Fibroblast of skin of left quadriceps (primary cell): ENCODE measurements at regions not wholly inside any gene's neighbourhood (a gene's known extent, or its start where the extent isn't known, plus 50 kb on each side); places are given as distances from the start of the nearest gene placed in this dataset.
"Not testable (repeated sequence)": the region's sequence is repeated elsewhere in the genome, so short reads cannot be mapped to it uniquely, and the experiment has no call there.

ENCODE experiments used
- DNase-seq, 2 experiments: peaks; one replicate each; pipeline ENCODE4 v3.0.0-alpha.2; 2013; ENCODE audit warnings: low read depth in 2 of 2

GRCh38 chr6:14390805-14391204 is 273.2 kb downstream of the CD83 start:
- DNase-seq, result no peak

GRCh38 chr6:14393910-14394309 is 276.3 kb downstream of the CD83 start:
- no peak for DNase-seq

GRCh38 chr6:14396392-14396791 is 278.8 kb downstream of the CD83 start:
- DNase-seq, result no peak

GRCh38 chr6:14396826-14397517 is 279.4 kb downstream of the CD83 start:
- DNase-seq, result no peak

GRCh38 chr6:14397518-14397901 is 279.9 kb downstream of the CD83 start:
- DNase-seq, result no peak

- no peak for DNase-seq
Observed at GRCh38 chr6:14398953-14399352, 281.4 kb downstream of the CD83 start.

GRCh38 chr6:14399635-14400034 is 282.1 kb downstream of the CD83 start:
- DNase-seq, result no peak

GRCh38 chr6:14401246-14401645 is 283.7 kb downstream of the CD83 start:
- no peak for DNase-seq

GRCh38 chr6:14406614-14407331 is 289.2 kb downstream of the CD83 start:
- no peak for DNase-seq

GRCh38 chr6:14408446-14408845 is 290.9 kb downstream of the CD83 start:
- no peak for DNase-seq

GRCh38 chr6:14412026-14412425 is 294.5 kb downstream of the CD83 start:
- DNase-seq, result no peak

- no peak for DNase-seq
Observed at GRCh38 chr6:14415452-14415851, 297.9 kb downstream of the CD83 start.

- DNase-seq, result no peak
Observed at GRCh38 chr6:14417377-14417776, 299.8 kb downstream of the CD83 start.

- not testable (repeated sequence) for DNase-seq
Observed at GRCh38 chr6:14419224-14419623, 301.7 kb downstream of the CD83 start.

GRCh38 chr6:14422061-14422460 is 304.5 kb downstream of the CD83 start:
- no peak for DNase-seq

- no peak for DNase-seq
Observed at GRCh38 chr6:14422917-14423316, 305.3 kb downstream of the CD83 start.

- no peak for DNase-seq
Observed at GRCh38 chr6:14423330-14423729, 305.8 kb downstream of the CD83 start.

- DNase-seq, result no peak
Observed at GRCh38 chr6:14423955-14424354, 306.4 kb downstream of the CD83 start.

GRCh38 chr6:14425805-14426204 is 308.2 kb downstream of the CD83 start:
- DNase-seq, result no peak

- DNase-seq, result no peak
Observed at GRCh38 chr6:14426281-14426680, 308.7 kb downstream of the CD83 start.

GRCh38 chr6:14428269-14428668 is 310.7 kb downstream of the CD83 start:
- no peak for DNase-seq

- no peak for DNase-seq
Observed at GRCh38 chr6:14429396-14429795, 311.8 kb downstream of the CD83 start.

- no peak for DNase-seq
Observed at GRCh38 chr6:14430218-14430617, 312.6 kb downstream of the CD83 start.
